Memory B cell (primary cell): ENCODE measurements at regions not wholly inside any gene's neighbourhood (a gene's known extent, or its start where the extent isn't known, plus 50 kb on each side); places are given as distances from the start of the nearest gene placed in this dataset.

Experiments
- ATAC-seq: fragments of 150-1000 bp; cut with Tn5 transposase; 2 replicates; pipeline ENCODE4 v1.10.0; 2021; ENCODE audit warnings: low read depth, mild to moderate bottlenecking, moderate library complexity
- DNase-seq, 2 donors: peaks; one replicate each; pipeline ENCODE4 v3.0.0; 2022; ENCODE audit warnings: low spot score in 2 of 2
- H3K27ac Mint-ChIP-seq: one replicate; pipeline ENCODE4 v1.8.0; 2022; ENCODE audit warnings: mild to moderate bottlenecking, moderate library complexity, mixed read lengths
- H3K27me3 Mint-ChIP-seq: one replicate; pipeline ENCODE4 v1.8.0; 2022; ENCODE audit warnings: mixed read lengths
- H3K36me3 Mint-ChIP-seq: one replicate; pipeline ENCODE4 v1.8.0; 2022; ENCODE audit warnings: mild to moderate bottlenecking, mixed read lengths
- H3K4me1 Mint-ChIP-seq: one replicate; pipeline ENCODE4 v1.8.0; 2022; ENCODE audit warnings: mixed read lengths
- H3K4me3 Mint-ChIP-seq: one replicate; pipeline ENCODE4 v1.8.0; 2022; ENCODE audit warnings: mild to moderate bottlenecking, moderate library complexity, mixed read lengths
- H3K9me3 Mint-ChIP-seq: one replicate; pipeline ENCODE4 v1.8.0; 2022; ENCODE audit warnings: mixed read lengths

DNA sequence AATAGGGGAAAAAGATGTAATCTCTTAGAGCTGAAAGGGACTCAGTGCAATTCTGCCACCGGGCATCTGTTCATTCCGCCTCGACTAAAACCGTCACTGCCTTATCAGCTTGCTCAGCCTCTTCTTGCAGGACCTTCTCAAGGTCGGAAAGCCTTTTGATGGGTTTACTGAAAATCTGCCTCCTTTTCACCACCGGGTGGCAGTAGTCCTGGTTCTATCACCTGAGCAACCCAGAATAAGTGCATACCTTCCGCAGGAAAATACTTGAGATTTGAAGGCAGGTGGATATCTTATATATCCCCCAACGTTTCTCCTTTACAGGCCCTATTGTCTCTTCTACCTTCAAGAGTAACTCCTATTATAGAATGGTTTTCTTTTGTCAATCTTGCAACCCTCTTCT is 103.4 kb upstream of the PAK3 start:
- H3K27me3 Mint-ChIP-seq, result peaks cover 8% of the 10 kb centered on the region

GRCh38 chrX:110989869-110990268 is 106.1 kb upstream of the PAK3 start:
- no peak for ATAC-seq
- Mint-ChIP-seq H3K27me3 (peaks cover 8% of the 10 kb centered on the region), H3K4me1 (no peaks in the 10 kb centered on the region), H3K36me3 (no peaks in the 10 kb centered on the region), H3K4me3 (no peak overlapping the region), H3K9me3 (no peaks in the 10 kb centered on the region), H3K27ac (no peak overlapping the region)
- DNase-seq, result no peak

More for the DNA sequence above, 103.4 kb upstream of the PAK3 start:
- Mint-ChIP-seq H3K27ac (no peak overlapping the region), H3K4me3 (no peak overlapping the region), H3K9me3 (no peaks in the 10 kb centered on the region), H3K4me1 (no peaks in the 10 kb centered on the region), H3K36me3 (no peaks in the 10 kb centered on the region)
- ATAC-seq (no peak), DNase-seq (no peak)

- H3K27me3 Mint-ChIP-seq, result peaks cover 8% of the 10 kb centered on the region
- ATAC-seq (no peak), DNase-seq (no peak)
- no peaks in the 10 kb centered on the region for H3K36me3 Mint-ChIP-seq
- no peak overlapping the region for H3K4me3 Mint-ChIP-seq
- H3K4me1 Mint-ChIP-seq, result no peaks in the 10 kb centered on the region
- no peaks in the 10 kb centered on the region for H3K9me3 Mint-ChIP-seq
- H3K27ac Mint-ChIP-seq, result no peak overlapping the region
Measured at GRCh38 chrX:110989447-110989846, 106.5 kb upstream of the PAK3 start.

GRCh38 chrX:110987292-110987691 is 108.7 kb upstream of the PAK3 start:
- Mint-ChIP-seq H3K4me1 (no peaks in the 10 kb centered on the region), H3K27ac (no peak overlapping the region), H3K36me3 (no peaks in the 10 kb centered on the region), H3K4me3 (no peak overlapping the region), H3K27me3 (peaks cover 8% of the 10 kb centered on the region), H3K9me3 (no peaks in the 10 kb centered on the region)
- no peak for ATAC-seq
- DNase-seq, result no peak

DNA sequence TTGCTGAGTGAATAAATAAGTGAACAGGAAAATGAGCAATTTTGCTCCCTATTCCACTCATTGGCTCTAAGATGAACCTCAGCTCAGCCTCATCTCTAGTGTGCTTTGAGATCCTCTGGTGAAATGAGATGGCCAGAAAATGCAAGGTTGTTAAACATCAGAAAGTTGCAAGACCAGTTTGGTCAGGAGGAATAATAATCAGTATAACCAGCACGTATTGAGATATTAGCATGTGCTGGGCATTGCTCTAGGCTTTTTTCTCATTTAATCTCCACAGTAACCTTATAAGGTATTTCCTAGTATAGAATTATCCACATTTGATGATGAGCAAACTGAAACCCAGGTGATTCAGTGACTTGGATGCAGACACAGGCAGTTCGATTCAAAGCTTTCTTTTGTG is 110.5 kb upstream of the PAK3 start:
- no peak for DNase-seq
- ATAC-seq, result no peak
- Mint-ChIP-seq H3K27me3 (peaks cover 4% of the 10 kb centered on the region), H3K4me1 (no peaks in the 10 kb centered on the region), H3K27ac (no peak overlapping the region), H3K9me3 (no peaks in the 10 kb centered on the region), H3K4me3 (no peak overlapping the region), H3K36me3 (no peaks in the 10 kb centered on the region)

DNA sequence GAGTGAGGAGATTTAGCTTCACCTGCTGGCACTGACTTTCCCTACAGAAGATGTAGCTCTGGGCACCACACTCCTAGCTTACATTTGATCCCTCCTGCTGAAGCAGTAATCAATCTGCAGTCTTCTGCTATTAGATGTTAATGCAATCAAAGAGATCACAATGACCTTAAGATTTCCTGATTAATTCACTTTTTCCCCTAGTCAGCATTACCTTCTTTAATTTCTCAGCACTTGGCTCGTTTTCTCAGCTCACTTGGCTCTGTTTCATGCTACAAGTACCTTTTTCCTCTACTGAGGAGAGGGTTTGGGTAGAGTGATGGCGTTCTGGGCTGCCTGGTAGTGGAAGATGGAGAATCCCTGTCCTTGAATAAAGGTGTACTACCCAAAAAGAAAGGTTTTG is 113.0 kb upstream of the PAK3 start:
- H3K27me3 Mint-ChIP-seq, result peaks cover 2% of the 10 kb centered on the region
- no peaks in the 10 kb centered on the region for H3K9me3 Mint-ChIP-seq
- H3K4me1 Mint-ChIP-seq, result no peaks in the 10 kb centered on the region
- no peak for ATAC-seq
- no peak overlapping the region for H3K27ac Mint-ChIP-seq
- peaks cover 2% of the 10 kb centered on the region for H3K36me3 Mint-ChIP-seq
- DNase-seq, result no peak
- no peak overlapping the region for H3K4me3 Mint-ChIP-seq

- no peaks in the 10 kb centered on the region for H3K9me3 Mint-ChIP-seq
- no peak overlapping the region for H3K27ac Mint-ChIP-seq
- no peaks in the 10 kb centered on the region for H3K27me3 Mint-ChIP-seq
- ATAC-seq (no peak), DNase-seq (no peak)
- H3K4me3 Mint-ChIP-seq, result no peak overlapping the region
- H3K36me3 Mint-ChIP-seq, result no peaks in the 10 kb centered on the region
- no peaks in the 10 kb centered on the region for H3K4me1 Mint-ChIP-seq
Measured at GRCh38 chrX:110966839-110967238, 129.2 kb upstream of the PAK3 start.

GRCh38 chrX:110966091-110966454 is 129.9 kb upstream of the PAK3 start:
- ATAC-seq (no peak), DNase-seq (no peak)
- no peaks in the 10 kb centered on the region for H3K27me3 Mint-ChIP-seq
- no peak overlapping the region for H3K4me3 Mint-ChIP-seq
- no peaks in the 10 kb centered on the region for H3K4me1 Mint-ChIP-seq
- no peak overlapping the region for H3K27ac Mint-ChIP-seq
- H3K9me3 Mint-ChIP-seq, result no peaks in the 10 kb centered on the region
- no peaks in the 10 kb centered on the region for H3K36me3 Mint-ChIP-seq

- ATAC-seq (no peak), DNase-seq (no peak)
- H3K27ac Mint-ChIP-seq, result no peak overlapping the region
- H3K9me3 Mint-ChIP-seq, result no peaks in the 10 kb centered on the region
- H3K4me1 Mint-ChIP-seq, result no peaks in the 10 kb centered on the region
- H3K36me3 Mint-ChIP-seq, result no peaks in the 10 kb centered on the region
- H3K4me3 Mint-ChIP-seq, result no peak overlapping the region
- no peaks in the 10 kb centered on the region for H3K27me3 Mint-ChIP-seq
Measured at GRCh38 chrX:110965409-110966090, 130.4 kb upstream of the PAK3 start.

DNA sequence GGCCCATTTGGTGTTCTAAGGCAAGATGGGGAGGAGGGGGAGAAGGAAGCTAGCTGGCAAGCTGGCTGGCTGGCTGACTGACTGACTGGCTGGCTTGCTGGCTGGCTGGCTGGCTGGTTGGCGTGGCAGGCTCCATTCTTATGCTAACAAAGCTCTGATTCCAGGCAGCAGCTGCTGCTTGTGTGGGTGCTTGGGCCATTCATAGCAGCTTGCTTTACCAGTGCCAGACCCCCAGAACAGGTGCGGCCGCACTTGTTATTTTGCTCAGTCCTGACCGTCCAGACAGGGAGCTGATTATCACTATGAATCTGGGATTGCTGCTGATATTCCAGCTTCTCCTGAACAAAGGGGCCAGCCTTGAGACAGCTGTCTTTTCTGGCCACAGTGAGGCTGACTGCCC is 131.2 kb upstream of the PAK3 start:
- DNase-seq (no peak), ATAC-seq (no peak)
- no peaks in the 10 kb centered on the region for H3K4me1 Mint-ChIP-seq
- no peak overlapping the region for H3K27ac Mint-ChIP-seq
- H3K36me3 Mint-ChIP-seq, result no peaks in the 10 kb centered on the region
- H3K4me3 Mint-ChIP-seq, result no peak overlapping the region
- H3K27me3 Mint-ChIP-seq, result no peaks in the 10 kb centered on the region
- no peaks in the 10 kb centered on the region for H3K9me3 Mint-ChIP-seq

GRCh38 chrX:110962451-110962850 is 133.5 kb upstream of the PAK3 start:
- Mint-ChIP-seq H3K4me1 (no peaks in the 10 kb centered on the region), H3K27ac (no peak overlapping the region), H3K9me3 (no peaks in the 10 kb centered on the region), H3K27me3 (no peaks in the 10 kb centered on the region), H3K4me3 (no peak overlapping the region), H3K36me3 (no peaks in the 10 kb centered on the region)
- no peak for DNase-seq
- ATAC-seq, result no peak

DNA sequence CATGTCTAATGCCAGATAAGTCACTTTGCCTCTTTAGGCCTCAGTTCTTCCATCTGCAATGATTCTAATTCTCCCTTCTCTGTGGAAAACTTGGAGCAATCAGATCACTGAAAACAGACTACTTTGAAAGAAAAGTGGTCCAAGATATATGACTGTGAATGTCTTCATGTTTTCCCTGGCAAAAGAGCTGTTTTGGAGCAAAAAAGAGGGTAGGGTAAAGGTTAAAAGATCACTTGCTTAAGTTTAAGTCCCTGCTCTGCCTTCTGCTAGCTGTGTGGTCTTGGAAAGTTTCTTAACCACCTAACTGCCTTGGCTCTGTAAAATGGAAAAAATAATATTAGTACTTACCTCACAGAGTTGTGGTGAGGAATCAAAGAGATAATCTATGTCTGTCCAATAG is 140.3 kb upstream of the PAK3 start:
- H3K36me3 Mint-ChIP-seq, result no peaks in the 10 kb centered on the region
- no peaks in the 10 kb centered on the region for H3K4me1 Mint-ChIP-seq
- ATAC-seq (no peak), DNase-seq (no peak)
- no peaks in the 10 kb centered on the region for H3K9me3 Mint-ChIP-seq
- no peak overlapping the region for H3K27ac Mint-ChIP-seq
- H3K4me3 Mint-ChIP-seq, result no peak overlapping the region
- H3K27me3 Mint-ChIP-seq, result no peaks in the 10 kb centered on the region

DNA sequence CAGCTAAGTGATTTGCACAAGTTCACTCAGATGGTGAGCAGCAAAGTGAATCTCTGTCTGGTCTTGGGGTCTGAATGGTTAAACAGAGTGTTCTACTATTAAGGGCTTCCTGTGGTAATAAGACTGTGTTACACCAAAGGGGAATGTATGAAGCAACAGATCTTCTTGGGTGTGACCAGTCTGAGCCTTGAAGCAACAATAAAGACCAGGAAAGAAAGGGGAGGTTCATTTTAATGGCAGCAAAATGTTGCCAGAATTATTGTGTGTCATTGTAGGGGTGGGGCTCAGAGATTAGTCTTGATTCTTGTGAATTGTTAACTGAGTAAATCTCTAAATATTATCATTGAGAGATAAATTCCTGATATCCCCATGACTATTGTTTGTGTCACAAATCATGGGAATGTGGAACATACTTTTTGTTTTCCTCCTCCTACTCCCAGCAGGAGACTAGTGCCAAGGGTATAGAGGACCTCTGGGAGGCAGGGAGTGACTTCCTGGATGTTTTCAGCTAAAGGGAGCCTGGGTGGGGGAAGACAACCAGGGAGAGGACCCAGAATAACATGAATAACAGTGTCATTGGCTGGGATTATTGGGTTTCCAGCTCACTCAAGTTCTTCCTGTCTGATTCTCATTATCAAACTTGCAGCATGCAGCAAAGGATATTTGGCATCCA is 141.4 kb upstream of the PAK3 start:
- Mint-ChIP-seq H3K27ac (no peak overlapping the region), H3K36me3 (no peaks in the 10 kb centered on the region), H3K4me1 (no peaks in the 10 kb centered on the region), H3K27me3 (no peaks in the 10 kb centered on the region), H3K4me3 (no peak overlapping the region), H3K9me3 (no peaks in the 10 kb centered on the region)
- no peak for DNase-seq
- no peak for ATAC-seq

DNA sequence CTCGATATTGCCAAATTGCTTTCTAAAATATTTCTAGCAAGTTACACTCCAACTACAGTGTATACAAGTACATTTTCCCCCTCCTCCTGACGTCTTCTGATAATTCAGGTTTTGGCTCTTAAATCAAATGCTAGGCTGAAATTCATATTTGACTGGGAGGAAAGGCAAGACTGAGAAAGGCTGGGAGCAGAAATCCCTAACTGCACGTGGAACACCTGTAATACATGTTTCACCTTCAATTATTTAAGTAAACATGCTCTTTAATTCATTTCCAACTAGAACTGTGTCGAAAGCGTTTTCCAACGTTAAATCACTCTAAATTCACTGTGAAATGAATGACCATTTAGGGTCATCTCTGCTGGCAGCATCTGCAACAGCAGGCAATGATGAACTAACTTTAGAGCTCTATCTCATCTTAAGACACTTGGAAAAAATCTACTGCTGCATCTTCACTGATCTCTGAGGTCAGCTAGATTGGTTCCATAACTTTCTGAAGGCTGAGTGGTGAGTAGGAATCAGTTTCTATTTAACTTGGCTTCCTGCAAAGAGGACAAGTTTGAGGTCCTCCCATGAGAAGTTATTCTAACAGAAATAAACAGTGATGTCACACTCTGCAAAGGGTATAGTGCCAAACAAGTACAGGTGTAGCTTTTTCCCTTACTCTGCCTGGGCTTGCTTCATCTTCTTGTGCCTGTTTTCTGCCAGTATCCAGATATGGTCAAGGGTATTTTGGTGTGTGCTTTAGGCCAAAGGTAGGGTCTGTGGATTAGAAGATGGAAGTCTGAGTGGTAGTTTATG is 144.3 kb upstream of the PAK3 start:
- H3K4me1 Mint-ChIP-seq, result no peaks in the 10 kb centered on the region
- no peak overlapping the region for H3K4me3 Mint-ChIP-seq
- no peaks in the 10 kb centered on the region for H3K36me3 Mint-ChIP-seq
- no peak overlapping the region for H3K27ac Mint-ChIP-seq
- DNase-seq (no peak), ATAC-seq (no peak)
- H3K9me3 Mint-ChIP-seq, result no peaks in the 10 kb centered on the region
- H3K27me3 Mint-ChIP-seq, result no peaks in the 10 kb centered on the region
